Skeletal muscle tissue (tissue), 3 donors: ENCODE measurements at regions not wholly inside any gene's neighbourhood (a gene's known extent, or its start where the extent isn't known, plus 50 kb on each side); places are given as distances from the start of the nearest gene placed in this dataset.
"Not testable (repeated sequence)": the region's sequence is repeated elsewhere in the genome, so short reads cannot be mapped to it uniquely, and the experiment has no call there.

Source experiments
- H3K27ac ChIP-seq: one replicate; pipeline ENCODE4 v1.7.0; 2013; ENCODE audit warnings: mild to moderate bottlenecking, low read depth, low read length, inconsistent platforms
- H3K27me3 ChIP-seq, 3 donors: one replicate each; pipeline ENCODE4 v1.7.0; 2013; ENCODE audit warnings: low read length in 3 of 3; ENCODE audit not compliant: control insufficient read depth in 3 of 3, insufficient read depth in 3 of 3
- H3K36me3 ChIP-seq, 3 donors: one replicate each; pipeline ENCODE4 v1.7.0; 2013; ENCODE audit warnings: low read length in 3 of 3; ENCODE audit not compliant: control insufficient read depth in 3 of 3, insufficient read depth in 3 of 3
- H3K4me1 ChIP-seq, 3 donors: one replicate each; pipeline ENCODE4 v1.7.0; 2013; ENCODE audit warnings: low read length in 3 of 3, mild to moderate bottlenecking in 3 of 3; ENCODE audit not compliant: control insufficient read depth in 3 of 3, insufficient read depth in 3 of 3
- H3K4me3 ChIP-seq, 3 donors: one replicate each; pipeline ENCODE4 v1.7.0; 2013; ENCODE audit warnings: low read length in 3 of 3
- H3K9ac ChIP-seq, 3 donors: one replicate each; pipeline ENCODE4 v1.7.0; 2013; ENCODE audit warnings: low read length in 3 of 3, mild to moderate bottlenecking in 3 of 3, moderate library complexity in 2 of 3, low read depth in 1 of 3
- H3K9me3 ChIP-seq, 3 donors: one replicate each; pipeline ENCODE4 v1.7.0; 2013; ENCODE audit warnings: low read length in 3 of 3; ENCODE audit not compliant: control insufficient read depth in 3 of 3
- donor health status: Osteomylitis.

GRCh38 chr3:195988764-195989163 lies 80.4 kb upstream of the TNK2 start:
- peak overlapping the region in 1 of 3 donors; percentile 43 for H3K4me3 ChIP-seq
- not testable (repeated sequence) for H3K9me3 ChIP-seq, H3K4me1 ChIP-seq, H3K27me3 ChIP-seq, H3K36me3 ChIP-seq, H3K27ac ChIP-seq
- H3K9ac ChIP-seq = peak overlapping the region in 1 of 3 donors; percentile 33

DNA sequence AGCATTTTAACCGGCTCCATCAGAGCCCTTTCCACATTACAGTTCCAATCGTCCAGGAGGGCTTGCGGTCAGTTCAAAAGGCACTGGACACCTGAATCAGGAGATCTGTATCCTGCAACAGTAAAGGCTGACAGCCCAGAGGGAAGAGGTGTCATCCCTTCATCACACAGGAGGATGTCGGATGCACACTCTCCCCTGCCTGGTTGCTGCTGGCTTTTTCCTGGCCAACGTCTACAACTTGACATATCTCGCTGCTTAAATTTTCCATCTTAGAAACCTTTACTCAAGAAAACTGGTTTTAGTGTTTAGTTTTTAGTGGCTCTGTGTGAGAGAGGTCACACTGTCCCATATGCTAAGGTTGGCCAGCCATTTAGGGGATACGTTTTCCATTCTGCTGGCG lies 78.7 kb upstream of the TNK2 start:
- not testable (repeated sequence) for H3K9ac ChIP-seq, H3K27ac ChIP-seq, H3K27me3 ChIP-seq, H3K4me3 ChIP-seq, H3K9me3 ChIP-seq, H3K4me1 ChIP-seq
- H3K36me3 ChIP-seq = peaks cover 8 to 15% (median 12%) of the 10 kb centered on the region in 3 donors

DNA sequence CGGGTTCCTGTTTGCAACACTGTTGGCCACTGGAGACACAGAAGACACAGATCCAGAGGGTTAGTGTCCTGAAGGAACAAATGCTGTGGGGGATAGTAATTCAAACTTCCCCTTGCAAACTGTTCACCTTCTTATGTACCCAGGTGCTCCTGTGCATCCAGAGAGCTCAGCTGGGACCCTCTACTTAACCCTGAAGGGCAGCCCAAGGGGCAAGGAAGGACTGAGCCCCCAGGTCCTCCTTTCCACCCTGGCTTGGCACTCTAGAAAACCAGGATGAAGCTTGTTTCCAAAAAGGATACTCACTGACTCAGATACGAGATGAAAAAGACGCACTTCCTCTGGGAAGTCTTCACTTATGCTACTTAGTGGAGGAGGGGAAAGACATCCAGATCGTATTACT lies 78.2 kb upstream of the TNK2 start:
- H3K9me3 ChIP-seq, H3K4me1 ChIP-seq, H3K27ac ChIP-seq, H3K27me3 ChIP-seq, H3K4me3 ChIP-seq, H3K9ac ChIP-seq: not testable (repeated sequence)
- peaks cover 8 to 18% (median 15%) of the 10 kb centered on the region in 3 donors for H3K36me3 ChIP-seq

- not testable (repeated sequence) for H3K4me1 ChIP-seq, H3K27me3 ChIP-seq, H3K4me3 ChIP-seq, H3K27ac ChIP-seq, H3K9ac ChIP-seq, H3K9me3 ChIP-seq
- H3K36me3 ChIP-seq = peaks cover 8 to 18% (median 15%) of the 10 kb centered on the region in 3 donors
These were observed 77.1 kb upstream of the TNK2 start for GRCh38 chr3:195985348-195985920.

DNA sequence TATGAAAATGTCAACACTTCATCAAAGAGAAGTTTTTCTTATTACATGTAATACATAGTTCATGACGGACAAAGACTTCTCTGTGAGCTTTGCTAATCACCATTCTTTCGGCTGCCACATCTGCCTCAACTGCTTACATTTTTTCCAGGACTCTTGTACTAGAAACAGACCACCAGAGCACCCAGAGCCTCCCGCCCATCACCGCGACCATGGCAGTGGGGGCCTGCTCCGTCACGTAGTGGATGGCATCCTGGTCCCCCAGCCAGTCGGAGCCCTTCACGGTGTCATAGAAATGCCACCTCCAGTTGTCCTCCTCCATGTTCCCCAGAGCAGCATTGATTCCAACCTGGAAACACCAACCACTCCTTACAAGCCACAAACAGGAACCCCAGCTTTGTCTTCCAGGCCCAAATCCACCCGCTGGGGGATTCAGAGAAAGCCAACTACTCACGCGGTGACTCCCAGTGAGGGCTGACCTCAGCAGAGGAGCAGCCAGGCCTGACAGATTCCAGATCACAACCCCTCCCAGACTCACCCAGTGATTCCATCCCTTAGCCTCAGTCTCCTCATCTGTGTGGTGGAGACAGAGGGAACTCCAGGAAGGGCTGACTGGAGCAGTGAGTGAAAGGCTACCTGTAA lies 76.2 kb upstream of the TNK2 start:
- not testable (repeated sequence) for H3K4me1 ChIP-seq, H3K9ac ChIP-seq

DNA sequence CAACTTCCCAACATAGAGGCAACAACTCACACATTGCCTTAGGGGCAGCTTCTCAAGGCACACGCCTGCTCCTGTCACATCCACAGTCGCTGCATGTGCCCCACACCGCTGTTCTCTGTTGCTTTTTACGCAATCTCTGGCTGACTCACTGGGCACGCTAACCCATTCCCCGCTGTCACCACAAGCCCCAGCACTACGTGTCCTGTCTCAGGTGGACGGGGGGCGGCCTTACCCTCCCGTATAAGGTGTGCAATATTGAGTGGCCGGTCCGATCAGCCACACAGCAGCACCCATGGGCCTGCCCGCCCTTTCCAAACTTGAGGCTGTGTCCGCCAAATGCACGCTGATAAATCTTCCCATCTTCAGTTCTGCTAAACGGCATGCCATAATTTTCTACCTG lies 75.5 kb upstream of the TNK2 start:
- H3K9ac ChIP-seq, H3K27ac ChIP-seq, H3K4me3 ChIP-seq, H3K27me3 ChIP-seq, H3K4me1 ChIP-seq, H3K9me3 ChIP-seq: not testable (repeated sequence)
- peaks cover 12 to 23% (median 21%) of the 10 kb centered on the region in 3 donors for H3K36me3 ChIP-seq

More for the DNA sequence above, 76.2 kb upstream of the TNK2 start:
- peaks cover 12 to 19% (median 18%) of the 10 kb centered on the region in 3 donors for H3K36me3 ChIP-seq
- not testable (repeated sequence) for H3K9me3 ChIP-seq, H3K27me3 ChIP-seq, H3K4me3 ChIP-seq, H3K27ac ChIP-seq

- H3K36me3 ChIP-seq = peaks cover 12 to 29% (median 25%) of the 10 kb centered on the region in 3 donors
- H3K27ac ChIP-seq, H3K27me3 ChIP-seq, H3K9ac ChIP-seq, H3K9me3 ChIP-seq, H3K4me3 ChIP-seq, H3K4me1 ChIP-seq: not testable (repeated sequence)
These were observed 74.4 kb upstream of the TNK2 start for GRCh38 chr3:195982754-195983153.

GRCh38 chr3:195981778-195982177 lies 73.4 kb upstream of the TNK2 start:
- H3K36me3 ChIP-seq = peaks cover 12 to 29% (median 25%) of the 10 kb centered on the region in 3 donors

DNA sequence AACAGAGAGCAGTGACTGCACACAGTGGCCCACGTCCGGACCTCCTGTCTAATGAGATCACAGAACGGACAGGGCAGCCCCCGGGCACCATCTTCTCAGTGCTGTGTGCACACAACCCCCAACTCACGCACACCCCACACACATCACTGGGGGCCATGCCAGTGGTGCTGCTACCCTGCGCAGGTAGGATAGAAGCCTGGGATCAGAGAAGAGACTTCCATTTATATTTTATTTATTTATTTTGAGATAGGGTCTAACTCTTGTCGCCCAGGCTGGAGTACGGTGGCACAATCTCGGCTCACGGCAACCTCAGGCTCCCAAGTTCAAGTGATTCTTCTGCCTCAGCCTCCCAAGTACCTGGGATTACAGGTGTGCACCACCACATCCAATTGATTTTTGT lies 71.5 kb upstream of the TNK2 start:
- H3K4me1 ChIP-seq, H3K9ac ChIP-seq, H3K4me3 ChIP-seq, H3K9me3 ChIP-seq, H3K27ac ChIP-seq, H3K27me3 ChIP-seq: not testable (repeated sequence)
- peaks cover 17 to 40% (median 35%) of the 10 kb centered on the region in 3 donors for H3K36me3 ChIP-seq

More at GRCh38 chr3:195981778-195982177, 73.4 kb upstream of the TNK2 start:
- not testable (repeated sequence) for H3K27ac ChIP-seq, H3K9ac ChIP-seq, H3K27me3 ChIP-seq, H3K4me1 ChIP-seq, H3K4me3 ChIP-seq, H3K9me3 ChIP-seq

GRCh38 chr3:195978585-195978984 lies 70.2 kb upstream of the TNK2 start:
- H3K9ac ChIP-seq, H3K27ac ChIP-seq, H3K4me1 ChIP-seq, H3K9me3 ChIP-seq, H3K4me3 ChIP-seq, H3K27me3 ChIP-seq: not testable (repeated sequence)
- H3K36me3 ChIP-seq = peaks cover 14 to 43% (median 36%) of the 10 kb centered on the region in 3 donors
